ENCODE measurements at regions not wholly inside any gene's neighbourhood (a gene's known extent, or its start where the extent isn't known, plus 50 kb on each side); places are given as distances from the start of the nearest gene placed in this dataset.
A peak's percentile ranks its signal among the peaks of the same experiment; 100 is the strongest.

GRCh38 chr5:160960592-160960991 is 108.6 kb upstream of the ATP10B start:
- DNase-seq = no peak
- 31% methylated on average over 2 of the region's 2 CpGs for WGBS (ENCODE audit: insufficient coverage, low coverage, low lambda C conversion rate, missing lambda C conversion rate)
- ATAC-seq = no peak
- no peak overlapping the region for H3K4me3 ChIP-seq
- intact Hi-C loops (cut with DNase I) = no loop called here
- TF ChIP-seq POLR2A (IDR thresholded peaks at IDR 0.05) = no peak
- no peak for TF ChIP-seq CTCF (IDR thresholded peaks at IDR 0.05)
- H3K9me3 ChIP-seq = no peaks in the 10 kb centered on the region
- no peaks in the 10 kb centered on the region for H3K36me3 ChIP-seq
- H3K27me3 ChIP-seq = no peaks in the 10 kb centered on the region
- no peak overlapping the region for H3K27ac ChIP-seq
- no peaks in the 10 kb centered on the region for H3K4me1 ChIP-seq

- no peaks in the 10 kb centered on the region for H3K27me3 ChIP-seq
- H3K4me3 ChIP-seq = no peak overlapping the region
- no peaks in the 10 kb centered on the region for H3K36me3 ChIP-seq
- H3K4me1 ChIP-seq = no peaks in the 10 kb centered on the region
- intact Hi-C loops (cut with DNase I) = no loop called here
- ATAC-seq = peak in 2 of 4 donors; percentile 38 to 61
- 29% methylated on average over 2 of the region's 2 CpGs for WGBS (ENCODE audit: insufficient coverage, low coverage, low lambda C conversion rate, missing lambda C conversion rate)
- peak in 1 of 3 donors; percentile 50 for DNase-seq
- no peak overlapping the region for H3K27ac ChIP-seq
- TF ChIP-seq POLR2A (IDR thresholded peaks at IDR 0.05) = no peak
- no peak for TF ChIP-seq CTCF (IDR thresholded peaks at IDR 0.05)
- no peaks in the 10 kb centered on the region for H3K9me3 ChIP-seq
These were observed 107.8 kb upstream of the ATP10B start for GRCh38 chr5:160959804-160960203.

- ATAC-seq (no peak), DNase-seq (no peak)
- intact Hi-C loops (cut with DNase I) = no loop called here
- no peak overlapping the region for H3K4me3 ChIP-seq
- H3K9me3 ChIP-seq = no peaks in the 10 kb centered on the region
- WGBS (ENCODE audit: insufficient coverage, low coverage, low lambda C conversion rate, missing lambda C conversion rate) = 20% methylated on average over 1 of the region's 1 CpG
- no peak for TF ChIP-seq CTCF (IDR thresholded peaks at IDR 0.05)
- no peak for TF ChIP-seq POLR2A (IDR thresholded peaks at IDR 0.05)
- no peaks in the 10 kb centered on the region for H3K27me3 ChIP-seq
- no peak overlapping the region for H3K27ac ChIP-seq
- H3K4me1 ChIP-seq = no peaks in the 10 kb centered on the region
- H3K36me3 ChIP-seq = no peaks in the 10 kb centered on the region
These were observed 105.4 kb upstream of the ATP10B start for GRCh38 chr5:160957312-160957861.

GRCh38 chr5:160956051-160956450 is 104.0 kb upstream of the ATP10B start:
- WGBS (ENCODE audit: insufficient coverage, low coverage, low lambda C conversion rate, missing lambda C conversion rate) = 50% methylated on average over 1 of the region's 1 CpG
- no peak overlapping the region for H3K27ac ChIP-seq
- DNase-seq (no peak), ATAC-seq (no peak)
- no peaks in the 10 kb centered on the region for H3K27me3 ChIP-seq
- H3K9me3 ChIP-seq = no peaks in the 10 kb centered on the region
- no peaks in the 10 kb centered on the region for H3K4me1 ChIP-seq
- H3K4me3 ChIP-seq = no peak overlapping the region
- TF ChIP-seq POLR2A (IDR thresholded peaks at IDR 0.05) (no peak), CTCF (IDR thresholded peaks at IDR 0.05) (no peak)
- H3K36me3 ChIP-seq = no peaks in the 10 kb centered on the region
- intact Hi-C loops (cut with DNase I) = no loop called here

GRCh38 chr5:160950311-160950710 is 98.3 kb upstream of the ATP10B start:
- no peak for DNase-seq
- intact Hi-C loops (cut with DNase I) = no loop called here
- H3K9me3 ChIP-seq = no peaks in the 10 kb centered on the region
- WGBS (ENCODE audit: insufficient coverage, low coverage, low lambda C conversion rate, missing lambda C conversion rate) = 23% methylated on average over 1 of the region's 2 CpGs
- H3K4me3 ChIP-seq = no peak overlapping the region
- H3K27me3 ChIP-seq = no peaks in the 10 kb centered on the region
- TF ChIP-seq POLR2A (IDR thresholded peaks at IDR 0.05) = no peak
- no peak for TF ChIP-seq CTCF (IDR thresholded peaks at IDR 0.05)
- H3K4me1 ChIP-seq = no peaks in the 10 kb centered on the region
- H3K36me3 ChIP-seq = no peaks in the 10 kb centered on the region
- H3K27ac ChIP-seq = no peak overlapping the region
- no peak for ATAC-seq

Data from right lobe of liver (tissue), 6 donors.